ENCODE measurements at regions not wholly inside any gene's neighbourhood (a gene's known extent, or its start where the extent isn't known, plus 50 kb on each side); places are given as distances from the start of the nearest gene placed in this dataset.

- H3K27me3 ChIP-seq (ENCODE audit: control insufficient read depth in 1 of 2, insufficient read depth in 2 of 2, low read length in 2 of 2), result no peaks in the 10 kb centered on the region
- CTCF ChIA-PET, result no interaction called here
- H3K4me1 ChIP-seq (ENCODE audit: insufficient read depth, low read length), result no peaks in the 10 kb centered on the region
- H3K36me3 Mint-ChIP-seq (ENCODE audit: low read depth), result no peaks in the 10 kb centered on the region
- intact Hi-C loops (cut with DNase I, micrococcal nuclease), result no loop called here
- peaks cover 5% of the 10 kb centered on the region for H3K9me3 Mint-ChIP-seq
- H3K27me3 Mint-ChIP-seq, result no peaks in the 10 kb centered on the region
- ATAC-seq (ENCODE audit: poor library complexity) (no peak), DNase-seq (no peak)
- H3K27ac Mint-ChIP-seq, result no peak overlapping the region
- no peak for TF ChIP-seq CTCF (IDR thresholded peaks at IDR 0.05)
- H3K4me3 Mint-ChIP-seq, result no peak overlapping the region
- H3K27ac ChIP-seq (ENCODE audit: low read depth in 1 of 2, low read length in 2 of 2), result no peak overlapping the region
- no peaks in the 10 kb centered on the region for H3K9me3 ChIP-seq (ENCODE audit: control insufficient read depth in 1 of 2, insufficient read depth in 1 of 2, low read length in 2 of 2)
- no peak overlapping the region for H3K4me3 ChIP-seq (ENCODE audit: low read length)
- H3K36me3 ChIP-seq (ENCODE audit: insufficient read depth, low read length), result no peaks in the 10 kb centered on the region
- POLR2A ChIA-PET, result no interaction called here
- H3K4me1 Mint-ChIP-seq (ENCODE audit: low read depth), result no peaks in the 10 kb centered on the region
Measured at GRCh38 chr18:43866696-43867095, 589.4 kb upstream of the SYT4 start.

DNA sequence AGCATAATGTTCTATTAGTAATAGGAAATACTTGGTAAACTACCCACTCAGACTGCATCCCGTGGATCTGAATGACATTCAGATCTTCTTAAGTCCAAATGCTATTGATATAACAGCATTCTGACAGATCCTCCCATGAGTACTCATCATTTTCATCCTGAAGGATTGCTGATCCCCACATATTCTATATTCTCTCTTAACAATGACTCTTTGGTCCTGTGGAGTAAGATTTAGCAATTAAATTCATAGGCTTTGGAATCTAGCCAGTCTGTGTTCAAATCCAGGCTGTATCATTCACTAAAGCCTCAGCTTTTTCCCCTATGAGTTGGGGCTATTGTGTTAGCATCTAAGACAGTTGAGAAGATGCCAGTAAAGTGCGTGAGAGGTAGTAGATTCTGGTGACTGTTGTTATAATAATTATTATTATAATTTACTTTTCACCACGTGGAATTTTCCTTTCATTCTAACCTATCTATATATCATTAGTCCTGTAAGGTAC is 591.3 kb upstream of the SYT4 start:
- no peak for TF ChIP-seq CTCF (IDR thresholded peaks at IDR 0.05)
- Histone ChIP-seq H3K4me3 (ENCODE audit: low read length) (no peak overlapping the region), H3K4me1 (ENCODE audit: insufficient read depth, low read length) (no peaks in the 10 kb centered on the region), H3K27me3 (ENCODE audit: control insufficient read depth in 1 of 2, insufficient read depth in 2 of 2, low read length in 2 of 2) (no peaks in the 10 kb centered on the region), H3K36me3 (ENCODE audit: insufficient read depth, low read length) (no peaks in the 10 kb centered on the region), H3K9me3 (ENCODE audit: control insufficient read depth in 1 of 2, insufficient read depth in 1 of 2, low read length in 2 of 2) (no peaks in the 10 kb centered on the region), H3K27ac (ENCODE audit: low read depth in 1 of 2, low read length in 2 of 2) (no peak overlapping the region)
- Mint-ChIP-seq H3K27me3 (no peaks in the 10 kb centered on the region), H3K9me3 (peaks cover 5% of the 10 kb centered on the region), H3K4me3 (no peak overlapping the region), H3K27ac (no peak overlapping the region), H3K4me1 (ENCODE audit: low read depth) (no peaks in the 10 kb centered on the region), H3K36me3 (ENCODE audit: low read depth) (no peaks in the 10 kb centered on the region)
- intact Hi-C loops (cut with DNase I, micrococcal nuclease), result no loop called here
- no peak for ATAC-seq (ENCODE audit: poor library complexity)
- POLR2A ChIA-PET, result no interaction called here
- CTCF ChIA-PET, result no interaction called here
- DNase-seq, result no peak

DNA sequence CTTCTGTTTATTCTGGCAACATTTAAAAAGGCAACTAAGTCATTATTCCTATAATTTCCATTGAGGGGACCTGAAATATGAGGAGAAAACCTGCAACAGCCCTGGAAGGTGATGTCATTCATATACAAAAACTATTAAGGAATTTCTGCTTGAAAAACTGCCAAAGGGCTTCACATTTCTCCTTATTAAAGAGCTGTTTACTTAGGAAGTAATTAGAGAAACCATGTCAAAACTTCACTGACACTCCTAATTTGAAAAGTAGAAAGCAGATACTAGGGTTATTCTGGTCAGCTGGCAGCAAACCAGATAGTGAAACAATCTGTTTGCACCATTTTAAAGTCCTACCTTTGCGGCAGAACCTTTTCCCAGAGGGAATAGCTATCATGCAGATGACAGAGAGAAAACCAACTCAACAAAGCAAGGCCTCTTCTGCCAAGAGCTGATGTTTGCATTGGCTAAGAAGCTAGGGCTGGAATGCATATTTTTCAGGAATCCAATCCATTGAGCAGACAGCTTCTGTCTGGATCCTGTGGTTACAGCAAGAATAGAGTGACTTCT is 592.2 kb upstream of the SYT4 start:
- ATAC-seq (ENCODE audit: poor library complexity) (no peak), DNase-seq (no peak)
- Histone ChIP-seq H3K4me3 (ENCODE audit: low read length) (no peak overlapping the region), H3K4me1 (ENCODE audit: insufficient read depth, low read length) (no peaks in the 10 kb centered on the region), H3K36me3 (ENCODE audit: insufficient read depth, low read length) (no peaks in the 10 kb centered on the region), H3K9me3 (ENCODE audit: control insufficient read depth in 1 of 2, insufficient read depth in 1 of 2, low read length in 2 of 2) (no peaks in the 10 kb centered on the region), H3K27ac (ENCODE audit: low read depth in 1 of 2, low read length in 2 of 2) (no peak overlapping the region), H3K27me3 (ENCODE audit: control insufficient read depth in 1 of 2, insufficient read depth in 2 of 2, low read length in 2 of 2) (no peaks in the 10 kb centered on the region)
- H3K27ac Mint-ChIP-seq, result no peak overlapping the region
- no peaks in the 10 kb centered on the region for H3K36me3 Mint-ChIP-seq (ENCODE audit: low read depth)
- ChIA-PET CTCF (no interaction called here), POLR2A (no interaction called here)
- no peak for TF ChIP-seq CTCF (IDR thresholded peaks at IDR 0.05)
- no peak overlapping the region for H3K4me3 Mint-ChIP-seq
- intact Hi-C loops (cut with DNase I, micrococcal nuclease), result no loop called here
- no peaks in the 10 kb centered on the region for H3K4me1 Mint-ChIP-seq (ENCODE audit: low read depth)
- peaks cover 5% of the 10 kb centered on the region for H3K9me3 Mint-ChIP-seq
- no peaks in the 10 kb centered on the region for H3K27me3 Mint-ChIP-seq
